ENCODE measurements at regions not wholly inside any gene's neighbourhood (a gene's known extent, or its start where the extent isn't known, plus 50 kb on each side); places are given as distances from the start of the nearest gene placed in this dataset.

- no peak for DNase-seq (ENCODE audit: low spot score)
These were observed 541.8 kb downstream of the ETV1 start for GRCh38 chr7:13447637-13448036.

- no peak for DNase-seq (ENCODE audit: low spot score)
These were observed 541.2 kb downstream of the ETV1 start for GRCh38 chr7:13448243-13448642.

GRCh38 chr7:13449460-13449859, 540.0 kb downstream of the ETV1 start:
- no peak for DNase-seq (ENCODE audit: low spot score)

- no peak for DNase-seq (ENCODE audit: low spot score)
These were observed 534.4 kb downstream of the ETV1 start for GRCh38 chr7:13454916-13455592.

- no peak for DNase-seq (ENCODE audit: low spot score)
These were observed 531.7 kb downstream of the ETV1 start for GRCh38 chr7:13457790-13458189.

- no peak for DNase-seq (ENCODE audit: low spot score)
These were observed 522.5 kb downstream of the ETV1 start for GRCh38 chr7:13466874-13467547.

- DNase-seq (ENCODE audit: low spot score) = no peak
These were observed 512.5 kb downstream of the ETV1 start for GRCh38 chr7:13476881-13477444.

- DNase-seq (ENCODE audit: low spot score) = no peak
These were observed 500.1 kb downstream of the ETV1 start for GRCh38 chr7:13489386-13489785.

GRCh38 chr7:13496976-13497375, 492.5 kb downstream of the ETV1 start:
- no peak for DNase-seq (ENCODE audit: low spot score)

- DNase-seq (ENCODE audit: low spot score) = no peak
These were observed 480.9 kb downstream of the ETV1 start for GRCh38 chr7:13508586-13508985.

GRCh38 chr7:13518738-13519137, 470.7 kb downstream of the ETV1 start:
- no peak for DNase-seq (ENCODE audit: low spot score)

- DNase-seq (ENCODE audit: low spot score) = no peak
These were observed 465.4 kb downstream of the ETV1 start for GRCh38 chr7:13524076-13524475.

- DNase-seq (ENCODE audit: low spot score) = no peak
These were observed 457.3 kb downstream of the ETV1 start for GRCh38 chr7:13532028-13532753.

GRCh38 chr7:13538669-13539068, 450.8 kb downstream of the ETV1 start:
- no peak for DNase-seq (ENCODE audit: low spot score)

- no peak for DNase-seq (ENCODE audit: low spot score)
These were observed 449.0 kb downstream of the ETV1 start for GRCh38 chr7:13540429-13540828.

GRCh38 chr7:13541326-13541725, 448.1 kb downstream of the ETV1 start:
- DNase-seq (ENCODE audit: low spot score) = no peak

GRCh38 chr7:13542451-13542850, 447.0 kb downstream of the ETV1 start:
- DNase-seq (ENCODE audit: low spot score) = no peak

GRCh38 chr7:13551503-13551902, 438.0 kb downstream of the ETV1 start:
- DNase-seq (ENCODE audit: low spot score) = no peak

GRCh38 chr7:13560441-13560840, 429.0 kb downstream of the ETV1 start:
- DNase-seq (ENCODE audit: low spot score) = no peak

GRCh38 chr7:13563257-13563656, 426.2 kb downstream of the ETV1 start:
- DNase-seq (ENCODE audit: low spot score) = no peak

GRCh38 chr7:13563680-13564079, 425.8 kb downstream of the ETV1 start:
- DNase-seq (ENCODE audit: low spot score) = no peak

- no peak for DNase-seq (ENCODE audit: low spot score)
These were observed 411.8 kb downstream of the ETV1 start for GRCh38 chr7:13577566-13578145.

GRCh38 chr7:13578294-13578693, 411.2 kb downstream of the ETV1 start:
- no peak for DNase-seq (ENCODE audit: low spot score)
